GM10248 (cell line): ENCODE measurements at regions not wholly inside any gene's neighbourhood (a gene's known extent, or its start where the extent isn't known, plus 50 kb on each side); places are given as distances from the start of the nearest gene placed in this dataset.

ENCODE experiments used
- CTCF ChIA-PET: fragments of 300-600 bp; sonication (Branson Sonifier 250); formaldehyde crosslinking; extraction: SDS; loops from one replicate; lab custom pipeline; 2021; ENCODE audit warnings: antibody characterized with exemption; lab: Yijun Ruan, JAX
- POLR2A ChIA-PET: fragments of 350-650 bp; sonication (Branson Sonifier 250); formaldehyde crosslinking; extraction: SDS; loops from one replicate; lab custom pipeline; 2020; ENCODE audit warnings: antibody characterized with exemption; lab: Yijun Ruan, JAX
- DNase-seq: peaks from one replicate; pipeline ENCODE4 v3.0.0; 2012; ENCODE audit errors: extremely low spot score
- CTCF ChIP-seq: IDR thresholded peaks from 2 replicates; pipeline ENCODE4 v1.5.1; 2012; ENCODE audit warnings: mild to moderate bottlenecking, low read depth; ENCODE audit errors: extremely low read depth, missing control alignments, control extremely low read depth

GRCh38 chr21:25331286-25331685, 276.0 kb downstream of the MRPL39 start:
- ChIA-PET CTCF (no interaction called here), POLR2A (no interaction called here)
- DNase-seq: no peak
- TF ChIP-seq CTCF: no peak

GRCh38 chr21:25330266-25330665, 277.0 kb downstream of the MRPL39 start:
- ChIA-PET POLR2A (no interaction called here), CTCF (interaction anchor here (1.8 kb wide), 1 partner anchor 11 kb away, joined by 4 read pairs; no protein-coding TSS in a partner anchor)
- TF ChIP-seq CTCF: no peak
- no peak for DNase-seq

GRCh38 chr21:25329227-25329825, 278.0 kb downstream of the MRPL39 start:
- ChIA-PET CTCF (interaction anchor here (1.4 to 2.2 kb wide), 5 partner anchors 10 to 45 kb away, joined by 3 to 7 read pairs (median 4); no protein-coding TSS in a partner anchor), POLR2A (no interaction called here)
- TF ChIP-seq CTCF: no peak
- no peak for DNase-seq

- no peak for TF ChIP-seq CTCF
- POLR2A ChIA-PET: no interaction called here
- no peak for DNase-seq
- CTCF ChIA-PET: interaction anchor here (1.4 to 2.2 kb wide), 6 partner anchors 9 to 45 kb away, joined by 3 to 7 read pairs (median 4); no protein-coding TSS in a partner anchor
Measured at GRCh38 chr21:25328736-25329135, 278.5 kb downstream of the MRPL39 start.

- no peak for TF ChIP-seq CTCF
- DNase-seq: no peak
- ChIA-PET POLR2A (no interaction called here), CTCF (no interaction called here)
Measured at GRCh38 chr21:25326181-25326580, 281.1 kb downstream of the MRPL39 start.

GRCh38 chr21:25324666-25325065, 282.6 kb downstream of the MRPL39 start:
- ChIA-PET CTCF (no interaction called here), POLR2A (no interaction called here)
- DNase-seq: no peak
- TF ChIP-seq CTCF: no peak
